Psoas muscle (tissue), 7 donors: ENCODE measurements at regions not wholly inside any gene's neighbourhood (a gene's known extent, or its start where the extent isn't known, plus 50 kb on each side); places are given as distances from the start of the nearest gene placed in this dataset.

Experiments used
- ATAC-seq, 4 donors: fragments of 200-7000 bp; cut with Tn5 transposase; one replicate each; pipeline ENCODE4 v1.9.1; 2020; ENCODE audit warnings: moderate library complexity in 3 of 4, mild to moderate bottlenecking in 2 of 4
- DNase-seq, 2 donors: peaks; one replicate each; pipeline ENCODE4 v3.0.0-alpha.2; 2020
- H3K27ac ChIP-seq: fragments of 200-600 bp; one replicate; pipeline ENCODE4 v1.8.0; 2022
- H3K27me3 ChIP-seq, 3 donors: fragments of 200-600 bp in 1 of 3; one replicate each; pipeline versions ENCODE4 v1.6.1 to v1.8.0; 2013 to 2022; ENCODE audit warnings: low read length in 2 of 3, mild to moderate bottlenecking in 2 of 3, moderate library complexity in 1 of 3; ENCODE audit not compliant: insufficient read depth in 3 of 3
- H3K36me3 ChIP-seq, 2 donors: fragments of 200-600 bp in 1 of 2; one replicate each; pipeline versions ENCODE4 v1.6.1 to v1.8.0; 2013 to 2022; ENCODE audit warnings: low read depth in 1 of 2, mild to moderate bottlenecking in 1 of 2, moderate library complexity in 1 of 2; ENCODE audit not compliant: insufficient read depth in 1 of 2
- H3K4me1 ChIP-seq: fragments of 200-600 bp; one replicate; pipeline ENCODE4 v1.8.0; 2022
- H3K4me3 ChIP-seq: fragments of 200-600 bp; one replicate; pipeline ENCODE4 v1.8.0; 2022; ENCODE audit warnings: mild to moderate bottlenecking
- H3K9me3 ChIP-seq: fragments of 200-600 bp; one replicate; pipeline ENCODE4 v1.8.0; 2022
- CTCF ChIP-seq: fragments of 200-600 bp; IDR thresholded peaks from one replicate; pipeline ENCODE4 v1.8.0; 2022; ENCODE audit warnings: antibody characterized with exemption
- WGBS, 3 donors: extraction: QIAGEN DNeasy Blood & Tissue Kit; methylation state at CpG; one replicate each; pipeline versions ENCODE4 v1.1.6 to v1.1.7; 2013; 5-methylcytosine and 5-hydroxymethylcytosine counted together
- intact Hi-C, 2 donors: fragments of 100-400 bp; cut with DNase I; formaldehyde crosslinking; loops; one replicate each; pipeline versions ENCODE4 v1.11.0 to v1.14.2; 2022
- donor health status: healthy with polysubstance abuse.
- donor health status: DM: no; HTN: no; CAD: no; lungs with moderate emphysema.
- donor health status: Bipolar disorder and iron deficiency.
- donor health status: healthy.
- donor health status: DM: yes; HTN: yes; CAD: no.
- donor health status: DM: no; HTN: no; CAD: no.
- donor health status: DM: yes; HTN: yes; CAD: no.

GRCh38 chr10:43827853-43828252, 179.2 kb upstream of the ZNF32 start:
- Histone ChIP-seq H3K27me3 (no peaks in the 10 kb centered on the region), H3K27ac (no peak overlapping the region), H3K4me1 (no peaks in the 10 kb centered on the region), H3K4me3 (no peak overlapping the region), H3K9me3 (no peaks in the 10 kb centered on the region), H3K36me3 (no peaks in the 10 kb centered on the region)
- no peak for DNase-seq
- WGBS, 3 donors = 66 to 80% (median 73%) methylated on average over 1 of the region's 1 CpG
- TF ChIP-seq CTCF = no peak
- no peak for ATAC-seq
- intact Hi-C loops = no loop called here

GRCh38 chr10:43825984-43826383, 177.3 kb upstream of the ZNF32 start:
- intact Hi-C loops = no loop called here
- no peaks in the 10 kb centered on the region for H3K9me3 ChIP-seq
- H3K4me1 ChIP-seq = no peaks in the 10 kb centered on the region
- DNase-seq (no peak), ATAC-seq (no peak)
- WGBS, 3 donors = 91 to 94% (median 94%) methylated on average over 21 to 22 of the region's 22 CpGs
- TF ChIP-seq CTCF = no peak
- no peaks in the 10 kb centered on the region for H3K36me3 ChIP-seq
- H3K27ac ChIP-seq = no peak overlapping the region
- no peak overlapping the region for H3K4me3 ChIP-seq
- no peaks in the 10 kb centered on the region for H3K27me3 ChIP-seq

GRCh38 chr10:43825421-43825820, 176.7 kb upstream of the ZNF32 start:
- Histone ChIP-seq H3K36me3 (no peaks in the 10 kb centered on the region), H3K4me1 (no peaks in the 10 kb centered on the region), H3K4me3 (no peak overlapping the region), H3K27me3 (no peaks in the 10 kb centered on the region), H3K27ac (peak overlapping the region; percentile 58), H3K9me3 (no peaks in the 10 kb centered on the region)
- ATAC-seq (no peak), DNase-seq (no peak)
- intact Hi-C loops = no loop called here
- WGBS, 3 donors = 93 to 96% (median 96%) methylated on average over 19 to 20 of the region's 20 CpGs
- no peak for TF ChIP-seq CTCF

GRCh38 chr10:43824934-43825333, 176.3 kb upstream of the ZNF32 start:
- Histone ChIP-seq H3K4me3 (no peak overlapping the region), H3K27ac (peak overlapping the region; percentile 61), H3K36me3 (no peaks in the 10 kb centered on the region), H3K9me3 (no peaks in the 10 kb centered on the region), H3K27me3 (no peaks in the 10 kb centered on the region), H3K4me1 (no peaks in the 10 kb centered on the region)
- DNase-seq (peak; percentile 72 to 82), ATAC-seq (peak; percentile 69 to 79 (median 76))
- 58 to 72% (median 58%) methylated on average over 7 of the region's 7 CpGs for WGBS, 3 donors
- TF ChIP-seq CTCF = no peak
- intact Hi-C loops = no loop called here
